Endothelial cell of umbilical vein (primary cell): ENCODE measurements at regions not wholly inside any gene's neighbourhood (a gene's known extent, or its start where the extent isn't known, plus 50 kb on each side); places are given as distances from the start of the nearest gene placed in this dataset.

Experiments used
- BruUV-seq: library from RNA; stranded (reverse); fragments of 400-500 nt; replicated peaks from 2 replicates; lab custom pipeline; 2021; lab: Mats Ljungman, UMichigan
- CTCF ChIA-PET: fragments of 300-600, 350-600 bp; sonication (Branson Sonifier 250); formaldehyde crosslinking; loops from one replicate; lab custom pipeline; 2021; ENCODE audit warnings: antibody characterized with exemption, inconsistent platforms; lab: Charles Lee
- POLR2A ChIA-PET: fragments of 300-600, 350-600 bp; sonication (Branson Sonifier 250); formaldehyde crosslinking; loops from one replicate; lab custom pipeline; 2021; ENCODE audit warnings: antibody characterized with exemption, inconsistent platforms; lab: Charles Lee
- DNase-seq: peaks from one replicate; pipeline ENCODE4 v3.0.0-alpha.2; 2011; ENCODE audit warnings: low read depth, low spot score
- FAIRE-seq: peaks from 2 replicates; lab custom pipeline; 2011; peaks lifted over from hg19 to GRCh38; lab: Jason Lieb, UNC
- H2AFZ ChIP-seq: 2 replicates; pipeline ENCODE4 v1.6.0; 2012; ENCODE audit warnings: low read depth, low read length, control low read depth, inconsistent platforms
- H3K27ac ChIP-seq: 2 replicates; pipeline ENCODE4 v1.5.1; 2011; ENCODE audit warnings: low read depth, mild to moderate bottlenecking, control low read depth, low read length, moderate library complexity; ENCODE audit not compliant: insufficient read depth
- H3K27me3 ChIP-seq, 2 experiments: 2 replicates each; pipeline versions ENCODE4 v1.6.0 to v1.6.1; 2011; ENCODE audit warnings: low read length in 2 of 2, mixed read lengths in 1 of 2; ENCODE audit not compliant: control insufficient read depth in 2 of 2, insufficient read depth in 2 of 2
- H3K36me3 ChIP-seq, 2 experiments: 2 replicates in 1 of 2; 3 replicates in 1 of 2; pipeline ENCODE4 v1.5.1; 2011; ENCODE audit warnings: low read length in 2 of 2, mild to moderate bottlenecking in 1 of 2, moderate library complexity in 1 of 2; ENCODE audit not compliant: control insufficient read depth in 2 of 2, insufficient read depth in 2 of 2; ENCODE audit errors: extremely low read depth in 1 of 2
- H3K4me1 ChIP-seq: 3 replicates; pipeline ENCODE4 v1.5.1; 2011; ENCODE audit warnings: mild to moderate bottlenecking, low read length; ENCODE audit not compliant: control insufficient read depth, insufficient read depth; ENCODE audit errors: extremely low read depth
- H3K4me2 ChIP-seq: 2 replicates; pipeline ENCODE4 v1.6.1; 2011; ENCODE audit warnings: low read length, control low read depth, mixed read lengths; ENCODE audit not compliant: insufficient read depth
- H3K4me3 ChIP-seq, 3 experiments: fragments of 200-600 bp in 1 of 3; sonication (generic), shearing (Covaris generic) in 1 of 3; replicated peaks in 1 of 3; 2 replicates each; pipeline ENCODE4 v1.5.1; 2011 to 2016; ENCODE audit warnings: control low read depth in 3 of 3, low read length in 3 of 3, mild to moderate bottlenecking in 2 of 3, inconsistent platforms in 1 of 3, low read depth in 1 of 3, moderate library complexity in 1 of 3; ENCODE audit not compliant: insufficient read depth in 1 of 3
- H3K79me2 ChIP-seq: 2 replicates; pipeline ENCODE4 v1.6.0; 2012; ENCODE audit warnings: low read length, inconsistent platforms; ENCODE audit not compliant: control insufficient read depth, insufficient read depth
- H3K9ac ChIP-seq: replicated peaks from 2 replicates; pipeline ENCODE3; 2011; ENCODE audit warnings: low read length, control low read depth; ENCODE audit not compliant: insufficient read depth; ENCODE audit errors: extremely low read depth
- H3K9me1 ChIP-seq: replicated peaks from 3 replicates; pipeline ENCODE4 v1.6.0; 2011; ENCODE audit warnings: mild to moderate bottlenecking, low read length; ENCODE audit not compliant: control insufficient read depth, insufficient read depth; ENCODE audit errors: extremely low read depth
- H3K9me3 ChIP-seq: replicated peaks from 2 replicates; pipeline ENCODE4 v1.5.1; 2012; ENCODE audit warnings: low read length, inconsistent platforms; ENCODE audit not compliant: control insufficient read depth, insufficient read depth
- H4K20me1 ChIP-seq: replicated peaks from 2 replicates; pipeline ENCODE3; 2011; ENCODE audit warnings: mild to moderate bottlenecking, low read length; ENCODE audit not compliant: control insufficient read depth, insufficient read depth; ENCODE audit errors: extremely low read depth
- CTCF ChIP-seq, 2 donors: IDR thresholded peaks; 1 replicate in 1 of 2; 2 replicates in 1 of 2; pipeline ENCODE4 v1.5.1; 2011; ENCODE audit warnings: low read length in 2 of 2, mild to moderate bottlenecking in 2 of 2, moderate library complexity in 2 of 2, control low read depth in 1 of 2, inconsistent platforms in 1 of 2, low read depth in 1 of 2; ENCODE audit not compliant: insufficient read depth in 1 of 2; ENCODE audit errors: extremely low read depth in 1 of 2
- GATA2 ChIP-seq: IDR thresholded peaks from 2 replicates; pipeline ENCODE4 v1.7.0; 2011; ENCODE audit warnings: low read depth, mild to moderate bottlenecking, moderate library complexity, mixed read lengths, low read length; ENCODE audit not compliant: insufficient read length, insufficient read depth
- JUN ChIP-seq: IDR thresholded peaks from 2 replicates; pipeline ENCODE4 v1.6.1; 2011; ENCODE audit warnings: borderline replicate concordance, low read depth; ENCODE audit not compliant: insufficient read length, insufficient read depth
- MYC ChIP-seq: IDR thresholded peaks from one replicate; pipeline ENCODE4 v1.6.1; 2011; ENCODE audit warnings: mild to moderate bottlenecking, low read depth, low read length
- POLR2AphosphoS5 ChIP-seq: IDR thresholded peaks from 2 replicates; pipeline ENCODE4 v1.6.1; 2012; ENCODE audit warnings: low read depth, mild to moderate bottlenecking, control low read depth, low read length, moderate library complexity; ENCODE audit not compliant: insufficient read depth
- dilution Hi-C: fragments of 300-500 bp; cut with MboI; formaldehyde crosslinking; loops from one replicate; pipeline ENCODE4 v1.15.0; 2019; ENCODE audit warnings: low sequenced_read_pairs; ENCODE audit not compliant: extremely low pct_ligation_motif_present
- intact Hi-C: fragments of 100-400 bp; cut with micrococcal nuclease; formaldehyde crosslinking; loops from one replicate; pipeline ENCODE4 v1.10.0; 2022

- TF ChIP-seq GATA2 (no peak), JUN (no peak), MYC (no peak), CTCF (IDR thresholded peaks at IDR 0.05; ENCODE audit: extremely low read depth in 1 of 2, insufficient read depth in 1 of 2, low read depth in 1 of 2, low read length in 2 of 2) (peak; percentile 83 to 85), POLR2AphosphoS5 (no peak)
- H2AFZ ChIP-seq: no peak overlapping the region
- H3K9ac ChIP-seq: no peak overlapping the region
- no peak overlapping the region for H3K27ac ChIP-seq
- intact Hi-C loops: loop anchor here (2.0 to 5.0 kb wide), 2 partner anchors 1026 to 1302 kb away; no protein-coding TSS in a partner anchor
- no TSS peak for BruUV-seq
- no peaks in the 10 kb centered on the region for H3K4me1 ChIP-seq
- FAIRE-seq (peak; percentile 84), DNase-seq (peak; percentile 39)
- H4K20me1 ChIP-seq: no peaks in the 10 kb centered on the region
- no peaks in the 10 kb centered on the region for H3K9me3 ChIP-seq
- H3K9me1 ChIP-seq: no peaks in the 10 kb centered on the region
- H3K4me3 ChIP-seq: no peak overlapping the region
- H3K79me2 ChIP-seq: no peaks in the 10 kb centered on the region
- CTCF ChIA-PET: interaction anchor here (0.6 to 3.0 kb wide), 11 partner anchors 9 to 1314 kb away, joined by 3 to 15 read pairs (median 4); no protein-coding TSS in a partner anchor
- H3K27me3 ChIP-seq: no peaks in the 10 kb centered on the region
- H3K4me2 ChIP-seq: no peak overlapping the region
- POLR2A ChIA-PET: interaction anchor here (0.7 kb wide), 1 partner anchor 65 kb away, joined by 6 read pairs; no protein-coding TSS in a partner anchor
- H3K36me3 ChIP-seq: no peaks in the 10 kb centered on the region
- dilution Hi-C loops: no loop called here
Observed at GRCh38 chr15:55108858-55109518, 87.8 kb downstream of the RSL24D1 start.
